Left lobe of liver (tissue), 2 donors: ENCODE measurements at regions not wholly inside any gene's neighbourhood (a gene's known extent, or its start where the extent isn't known, plus 50 kb on each side); places are given as distances from the start of the nearest gene placed in this dataset.
A peak's percentile ranks its signal among the peaks of the same experiment; 100 is the strongest.
"Not testable (repeated sequence)": the region's sequence is repeated elsewhere in the genome, so short reads cannot be mapped to it uniquely, and the experiment has no call there.

Experiments used
- ATAC-seq: fragments of 200-7000 bp; cut with Tn5 transposase; one replicate; pipeline ENCODE4 v1.9.1; 2020; ENCODE audit warnings: mild to moderate bottlenecking, moderate library complexity
- DNase-seq: peaks from one replicate; pipeline ENCODE4 v3.0.0-alpha.2; 2020; ENCODE audit warnings: low spot score
- donor health status: DM: no; HTN: no; CAD: no; lungs with moderate emphysema.
- donor health status: DM: no; HTN: yes; CAD: no.

GRCh38 chr6:71007298-71007697 is 50.4 kb upstream of the B3GAT2 start:
- not testable (repeated sequence) for DNase-seq, ATAC-seq

GRCh38 chr6:71011871-71012371 is 55.1 kb upstream of the B3GAT2 start:
- ATAC-seq = no peak
- DNase-seq = no peak

GRCh38 chr6:71012866-71013469 is 56.1 kb upstream of the B3GAT2 start:
- ATAC-seq = peak; percentile 97
- no peak for DNase-seq

GRCh38 chr6:71015392-71015791 is 58.5 kb upstream of the B3GAT2 start:
- DNase-seq = no peak
- no peak for ATAC-seq

GRCh38 chr6:71028236-71028876 is 71.5 kb upstream of the B3GAT2 start:
- no peak for ATAC-seq
- no peak for DNase-seq

GRCh38 chr6:71028877-71029252 is 72.0 kb upstream of the B3GAT2 start:
- ATAC-seq (no peak), DNase-seq (no peak)

- ATAC-seq (no peak), DNase-seq (no peak)
Observed at GRCh38 chr6:71029555-71029954, 72.7 kb upstream of the B3GAT2 start.

GRCh38 chr6:71031912-71032311 is 75.1 kb upstream of the B3GAT2 start:
- peak; percentile 80 for ATAC-seq
- no peak for DNase-seq

- ATAC-seq (no peak), DNase-seq (no peak)
Observed at GRCh38 chr6:71033171-71033570, 76.3 kb upstream of the B3GAT2 start.

- DNase-seq = no peak
- no peak for ATAC-seq
Observed at GRCh38 chr6:71033890-71034289, 77.0 kb upstream of the B3GAT2 start.

GRCh38 chr6:71034563-71035345 is 77.9 kb upstream of the B3GAT2 start:
- no peak for ATAC-seq

GRCh38 chr6:71035871-71036270 is 79.0 kb upstream of the B3GAT2 start:
- ATAC-seq (no peak), DNase-seq (no peak)

More at GRCh38 chr6:71034563-71035345, 77.9 kb upstream of the B3GAT2 start:
- DNase-seq = no peak

- DNase-seq = no peak
- no peak for ATAC-seq
Observed at GRCh38 chr6:71038711-71039344, 82.0 kb upstream of the B3GAT2 start.

GRCh38 chr6:71040043-71040442 is 83.2 kb upstream of the B3GAT2 start:
- DNase-seq = no peak

GRCh38 chr6:71040841-71041240 is 84.0 kb upstream of the B3GAT2 start:
- ATAC-seq = no peak

More at GRCh38 chr6:71040043-71040442, 83.2 kb upstream of the B3GAT2 start:
- ATAC-seq = no peak

GRCh38 chr6:71043902-71044301 is 87.0 kb upstream of the B3GAT2 start:
- ATAC-seq (no peak), DNase-seq (no peak)

More at GRCh38 chr6:71040841-71041240, 84.0 kb upstream of the B3GAT2 start:
- DNase-seq = no peak

GRCh38 chr6:71044753-71045152 is 87.9 kb upstream of the B3GAT2 start:
- DNase-seq = no peak
- ATAC-seq = peak; percentile 42

GRCh38 chr6:71045296-71045695 is 88.4 kb upstream of the B3GAT2 start:
- no peak for DNase-seq
- no peak for ATAC-seq

GRCh38 chr6:71047417-71047816 is 90.6 kb upstream of the B3GAT2 start:
- ATAC-seq (peak; percentile 19), DNase-seq (no peak)

GRCh38 chr6:71048320-71049164 is 91.7 kb upstream of the B3GAT2 start:
- ATAC-seq = no peak
- DNase-seq = no peak
